ENCODE measurements at regions not wholly inside any gene's neighbourhood (a gene's known extent, or its start where the extent isn't known, plus 50 kb on each side); places are given as distances from the start of the nearest gene placed in this dataset.
A peak's percentile ranks its signal among the peaks of the same experiment; 100 is the strongest.

DNA sequence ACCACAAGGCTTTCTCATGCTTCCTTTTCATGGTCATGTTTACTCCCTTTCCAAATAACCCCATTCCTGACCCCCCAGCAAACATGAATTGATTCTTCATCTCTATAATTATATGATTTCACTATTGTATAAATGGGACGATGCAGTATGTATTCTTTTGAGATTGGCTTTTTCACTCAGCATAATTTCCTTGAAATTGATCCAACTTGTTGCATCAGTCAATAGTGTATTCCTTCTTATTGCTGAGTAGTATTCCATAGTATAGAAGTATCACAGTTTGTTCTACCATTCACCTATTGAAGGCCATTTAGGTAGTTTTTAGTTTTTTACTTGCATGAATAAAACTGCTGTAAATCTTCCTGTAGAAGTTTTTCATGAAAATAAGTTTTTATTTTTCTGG lies 264.7 kb downstream of the BAMBI start:
- TF ChIP-seq, protein P1, sequence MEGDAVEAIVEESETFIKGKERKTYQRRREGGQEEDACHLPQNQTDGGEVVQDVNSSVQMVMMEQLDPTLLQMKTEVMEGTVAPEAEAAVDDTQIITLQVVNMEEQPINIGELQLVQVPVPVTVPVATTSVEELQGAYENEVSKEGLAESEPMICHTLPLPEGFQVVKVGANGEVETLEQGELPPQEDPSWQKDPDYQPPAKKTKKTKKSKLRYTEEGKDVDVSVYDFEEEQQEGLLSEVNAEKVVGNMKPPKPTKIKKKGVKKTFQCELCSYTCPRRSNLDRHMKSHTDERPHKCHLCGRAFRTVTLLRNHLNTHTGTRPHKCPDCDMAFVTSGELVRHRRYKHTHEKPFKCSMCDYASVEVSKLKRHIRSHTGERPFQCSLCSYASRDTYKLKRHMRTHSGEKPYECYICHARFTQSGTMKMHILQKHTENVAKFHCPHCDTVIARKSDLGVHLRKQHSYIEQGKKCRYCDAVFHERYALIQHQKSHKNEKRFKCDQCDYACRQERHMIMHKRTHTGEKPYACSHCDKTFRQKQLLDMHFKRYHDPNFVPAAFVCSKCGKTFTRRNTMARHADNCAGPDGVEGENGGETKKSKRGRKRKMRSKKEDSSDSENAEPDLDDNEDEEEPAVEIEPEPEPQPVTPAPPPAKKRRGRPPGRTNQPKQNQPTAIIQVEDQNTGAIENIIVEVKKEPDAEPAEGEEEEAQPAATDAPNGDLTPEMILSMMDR (IDR thresholded peaks at IDR 0.05; ENCODE audit: low read length, missing control alignments) = no peak
- H3K4me3 ChIP-seq (replicated peaks; ENCODE audit: low read depth, low read length) = no peak overlapping the region
- no peak for DNase-seq (ENCODE audit: low read depth)

DNA sequence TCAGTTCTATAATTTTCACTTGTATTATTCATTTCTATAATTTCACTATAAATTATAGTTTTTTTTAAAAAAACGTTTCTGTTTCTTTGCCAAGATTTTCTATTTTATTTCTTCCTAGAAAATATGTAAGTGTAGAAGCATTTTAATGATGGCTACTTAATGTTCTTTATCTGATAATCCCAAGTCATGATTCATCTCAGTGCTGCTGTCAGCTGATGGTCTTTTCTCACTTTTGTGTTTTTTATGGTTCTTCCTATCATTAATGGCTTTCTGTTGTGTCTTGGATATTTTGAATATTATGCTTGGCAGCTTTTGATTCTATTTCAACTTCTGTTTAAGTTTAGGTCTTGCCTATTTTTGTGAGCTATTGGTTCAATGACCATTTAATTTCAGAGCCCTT lies 268.6 kb downstream of the BAMBI start:
- TF ChIP-seq, protein P1 (IDR thresholded peaks at IDR 0.05; ENCODE audit: low read length, missing control alignments) = no peak
- H3K4me3 ChIP-seq (replicated peaks; ENCODE audit: low read depth, low read length) = no peak overlapping the region

DNA sequence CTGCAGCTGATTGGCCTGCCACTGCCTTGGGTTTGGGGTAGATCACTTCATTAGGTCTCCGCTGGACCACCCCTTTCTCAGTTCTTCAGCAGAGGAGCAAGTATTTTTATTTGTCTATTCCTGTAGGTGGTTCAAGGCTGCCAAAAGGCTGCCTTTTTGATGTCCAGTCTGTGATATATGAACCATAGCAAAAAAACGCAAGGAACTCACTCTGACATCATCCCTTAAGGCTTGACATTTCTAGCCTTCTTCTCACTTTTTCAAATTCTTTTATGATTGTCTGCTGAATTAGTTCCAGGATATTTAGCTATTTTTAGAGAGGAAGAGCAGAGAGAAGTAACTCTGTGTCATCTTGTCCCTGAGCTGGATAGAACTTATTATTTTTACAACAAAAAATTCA lies 269.2 kb downstream of the BAMBI start:
- TF ChIP-seq, protein P1 (IDR thresholded peaks at IDR 0.05; ENCODE audit: low read length, missing control alignments) = no peak
- DNase-seq (ENCODE audit: low read depth) = peak; percentile 67
- no peak overlapping the region for H3K4me3 ChIP-seq (replicated peaks; ENCODE audit: low read depth, low read length)

More for the DNA sequence above, 268.6 kb downstream of the BAMBI start:
- DNase-seq (ENCODE audit: low read depth) = no peak

DNA sequence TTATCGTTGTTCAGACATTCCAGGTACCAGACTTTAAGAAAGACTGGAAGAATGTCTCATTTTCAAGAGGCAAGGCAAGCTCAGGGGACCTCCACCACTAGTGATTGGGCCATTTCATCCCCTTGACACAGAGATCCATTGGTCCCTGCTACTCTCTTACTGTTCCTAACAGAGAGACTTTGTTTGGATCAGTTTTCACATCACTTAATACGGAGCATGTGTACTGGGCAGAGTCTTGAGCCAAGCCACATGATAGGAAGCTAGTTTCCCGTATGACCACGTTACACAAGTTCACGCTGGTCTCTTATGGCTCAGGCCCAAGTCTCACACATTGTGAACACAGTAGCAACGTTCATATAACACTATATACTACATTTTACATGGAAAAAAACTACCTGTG lies 269.9 kb downstream of the BAMBI start:
- TF ChIP-seq, protein P1 (IDR thresholded peaks at IDR 0.05; ENCODE audit: low read length, missing control alignments) = no peak
- DNase-seq (ENCODE audit: low read depth) = peak; percentile 75
- no peak overlapping the region for H3K4me3 ChIP-seq (replicated peaks; ENCODE audit: low read depth, low read length)

DNA sequence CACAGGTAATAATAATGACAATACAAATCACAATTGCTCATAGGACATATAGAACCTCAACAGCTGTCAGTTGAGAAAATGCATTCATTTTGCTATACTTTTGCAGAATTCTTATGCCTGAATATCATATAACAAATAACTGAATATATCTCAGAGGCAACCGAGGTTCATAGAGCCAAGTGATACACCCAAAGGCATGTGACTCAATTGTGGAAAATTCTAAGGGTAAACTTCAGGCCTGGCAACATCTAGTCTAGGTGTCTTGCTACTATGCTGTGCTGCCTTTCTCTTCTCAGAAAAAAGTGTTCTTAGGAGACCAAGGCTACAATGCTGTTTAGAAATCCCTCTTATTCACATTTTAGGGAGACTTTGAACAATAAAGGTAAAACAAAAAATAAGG lies 270.7 kb downstream of the BAMBI start:
- TF ChIP-seq, protein P1 (IDR thresholded peaks at IDR 0.05; ENCODE audit: low read length, missing control alignments) = no peak
- H3K4me3 ChIP-seq (replicated peaks; ENCODE audit: low read depth, low read length) = no peak overlapping the region
- DNase-seq (ENCODE audit: low read depth) = no peak

DNA sequence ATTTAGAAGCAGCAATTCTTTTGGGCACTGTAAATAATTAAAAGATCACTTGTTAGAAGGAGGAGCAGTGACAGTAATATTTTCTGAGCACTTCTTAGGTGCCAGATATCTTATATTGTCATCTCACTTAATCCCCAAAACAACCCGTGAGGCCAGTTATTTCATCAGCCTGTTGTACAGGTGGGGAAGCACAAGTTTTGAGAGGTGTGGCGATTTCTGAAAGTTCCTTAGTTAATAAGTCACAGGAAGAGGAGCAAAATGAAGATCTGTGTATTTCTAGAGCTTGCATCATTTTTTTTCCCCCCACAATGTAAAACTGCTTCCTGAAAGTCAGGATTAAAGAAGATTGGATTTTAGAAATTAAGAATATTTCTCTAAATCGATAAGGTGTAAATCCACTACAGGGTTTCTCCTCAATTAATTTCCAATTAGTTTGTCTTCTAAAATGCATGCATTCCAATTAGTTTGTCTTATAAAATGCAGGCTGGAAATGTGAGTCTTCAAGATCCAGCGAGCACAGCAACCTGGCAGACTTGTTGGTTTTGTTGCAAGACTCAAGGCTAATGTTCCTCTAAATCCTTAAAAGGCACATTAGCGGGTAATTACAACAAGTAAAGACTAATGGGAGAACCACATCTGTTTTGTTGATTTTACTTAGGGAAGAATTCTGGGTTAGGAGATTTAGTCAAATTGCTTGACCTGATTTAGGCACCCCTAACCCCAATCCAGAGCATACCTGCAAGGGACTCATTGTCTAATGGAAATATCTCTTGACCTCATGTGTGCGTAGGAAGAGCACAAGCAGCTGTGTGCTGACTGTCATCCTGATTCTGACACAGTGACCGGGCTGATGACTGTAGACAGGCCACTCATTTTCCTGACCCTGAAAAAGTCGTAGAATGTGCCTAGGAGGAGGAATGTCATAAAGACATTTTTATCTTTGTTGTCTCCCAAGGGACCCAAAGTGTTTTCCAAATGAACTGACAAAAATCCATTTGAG lies 272.0 kb downstream of the BAMBI start:
- no peak overlapping the region for H3K4me3 ChIP-seq (replicated peaks; ENCODE audit: low read depth, low read length)
- TF ChIP-seq, protein P1 (IDR thresholded peaks at IDR 0.05; ENCODE audit: low read length, missing control alignments) = no peak
- DNase-seq (ENCODE audit: low read depth) = no peak

All from fibroblast of pulmonary artery (primary cell).